Inflammatory macrophage (primary cell): ENCODE measurements at regions not wholly inside any gene's neighbourhood (a gene's known extent, or its start where the extent isn't known, plus 50 kb on each side); places are given as distances from the start of the nearest gene placed in this dataset.

Source experiments
- DNase-seq, 2 donors: peaks; one replicate each; pipeline ENCODE4 v3.0.0-alpha.2; 2020 to 2022

DNA sequence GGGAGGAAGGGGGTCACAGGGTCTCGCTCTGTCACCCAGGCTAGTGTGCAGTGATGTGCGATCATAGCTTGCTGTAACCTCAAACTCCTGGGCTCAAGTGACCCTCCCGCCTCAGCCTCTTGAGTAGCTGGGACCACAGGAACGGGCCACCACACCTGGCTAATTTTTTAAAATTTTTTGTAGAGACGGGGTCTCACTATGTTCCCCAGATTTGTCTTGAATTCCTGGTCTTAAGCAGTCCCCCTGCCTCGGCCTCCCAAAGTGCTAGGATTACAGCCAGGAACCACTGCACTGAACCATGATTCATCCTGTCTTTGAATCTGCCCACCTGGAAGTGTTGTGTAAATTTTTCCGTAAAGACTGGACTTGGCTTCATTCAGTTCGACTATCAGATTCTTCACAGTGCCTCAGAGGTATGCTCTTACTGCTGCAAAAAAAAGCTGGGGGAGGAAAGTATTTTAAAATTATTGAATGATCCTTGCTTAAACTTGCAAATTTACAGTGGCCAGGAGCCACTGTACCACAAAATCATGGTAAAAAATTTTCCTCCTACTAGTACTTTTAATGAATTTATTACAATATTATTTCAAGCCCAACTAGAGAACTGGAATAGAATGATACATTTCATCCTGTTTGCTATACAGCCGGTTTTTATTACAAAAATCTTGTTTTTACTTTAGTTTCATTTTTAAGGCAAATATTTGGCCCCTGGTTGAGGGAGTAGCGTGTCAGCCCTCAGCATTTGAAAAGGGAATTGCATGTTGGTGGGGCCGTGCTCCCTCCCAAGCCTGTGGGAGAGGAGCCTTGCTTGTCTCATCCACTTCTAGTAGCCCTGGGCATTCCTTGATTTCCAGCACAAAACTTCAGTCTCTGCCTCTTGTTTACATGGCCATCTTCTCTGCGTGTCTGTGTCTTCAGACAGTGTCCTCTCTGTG, 202.5 kb upstream of the SGK1 start:
- no peak for DNase-seq

DNA sequence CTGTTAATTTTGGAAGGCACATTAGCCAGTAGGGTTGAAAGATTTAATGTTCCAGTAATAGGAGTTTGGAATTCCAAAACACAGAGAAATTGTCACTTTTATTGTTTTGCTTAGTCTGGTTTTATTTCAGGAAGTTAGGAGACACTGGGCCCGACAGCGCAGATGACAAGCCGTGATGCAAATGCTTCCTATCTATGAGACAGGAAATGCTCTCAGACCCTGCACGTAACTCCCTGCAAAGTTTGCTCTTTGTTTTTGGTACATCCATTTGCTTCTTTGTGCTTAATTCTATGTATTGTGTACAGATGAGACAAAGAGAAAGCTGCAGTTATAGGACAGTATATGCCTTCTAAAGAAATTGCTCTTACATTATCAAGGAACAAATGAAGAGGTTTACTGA, 201.6 kb upstream of the SGK1 start:
- DNase-seq = peak; percentile 76 to 83

GRCh38 chr6:134517868-134518267, 200.0 kb upstream of the SGK1 start:
- DNase-seq = peak; percentile 63 to 65

DNA sequence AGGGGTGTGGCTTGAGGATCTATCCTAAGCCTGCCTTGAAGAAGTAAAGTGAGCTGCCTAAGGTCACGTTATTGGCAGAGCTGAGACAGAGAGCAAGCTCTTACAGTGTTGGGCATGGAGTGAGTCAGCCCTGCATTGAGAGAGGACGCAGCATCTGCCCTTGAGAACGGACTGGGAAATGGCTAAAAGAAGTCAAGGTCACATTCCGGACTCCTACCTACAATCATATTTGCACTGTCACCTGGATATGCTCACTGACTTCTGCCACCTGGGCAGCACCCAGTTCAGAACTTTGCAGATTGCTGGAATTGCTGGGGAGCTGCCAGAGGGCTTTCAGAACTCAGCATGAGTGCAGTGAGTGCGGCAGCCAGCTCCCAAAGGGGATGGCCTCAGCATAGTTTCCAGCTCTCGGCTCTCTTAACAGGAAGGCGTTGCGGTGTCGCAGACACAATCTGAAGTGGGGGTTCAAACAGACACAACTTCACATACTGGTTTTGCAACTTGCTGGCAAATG, 199.3 kb upstream of the SGK1 start:
- DNase-seq = peak in 1 of 2 donors; percentile 41

- DNase-seq = no peak
Measured at GRCh38 chr6:134516582-134516981, 198.7 kb upstream of the SGK1 start.

GRCh38 chr6:134515986-134516385, 198.1 kb upstream of the SGK1 start:
- no peak for DNase-seq

DNA sequence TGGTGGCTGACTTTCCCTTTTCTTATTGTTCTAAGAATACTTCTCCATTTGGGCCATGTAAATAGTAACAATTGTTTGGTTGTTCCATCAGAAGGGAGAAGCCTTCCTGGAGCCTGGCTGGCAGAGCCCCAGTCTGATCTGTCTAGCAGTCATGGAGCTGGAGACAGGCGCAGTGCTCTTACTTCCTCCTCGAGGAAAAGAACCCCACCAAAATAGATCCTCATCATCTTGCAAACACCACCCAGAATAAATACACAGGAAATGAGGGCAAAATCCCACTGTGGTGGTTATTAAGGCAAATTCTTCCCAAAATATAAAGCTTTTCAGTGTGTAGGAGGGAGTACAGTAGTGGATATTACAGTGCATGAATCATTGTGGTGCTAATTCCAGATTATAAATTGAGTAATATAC, 195.1 kb upstream of the SGK1 start:
- DNase-seq = peak; percentile 75 to 81

DNA sequence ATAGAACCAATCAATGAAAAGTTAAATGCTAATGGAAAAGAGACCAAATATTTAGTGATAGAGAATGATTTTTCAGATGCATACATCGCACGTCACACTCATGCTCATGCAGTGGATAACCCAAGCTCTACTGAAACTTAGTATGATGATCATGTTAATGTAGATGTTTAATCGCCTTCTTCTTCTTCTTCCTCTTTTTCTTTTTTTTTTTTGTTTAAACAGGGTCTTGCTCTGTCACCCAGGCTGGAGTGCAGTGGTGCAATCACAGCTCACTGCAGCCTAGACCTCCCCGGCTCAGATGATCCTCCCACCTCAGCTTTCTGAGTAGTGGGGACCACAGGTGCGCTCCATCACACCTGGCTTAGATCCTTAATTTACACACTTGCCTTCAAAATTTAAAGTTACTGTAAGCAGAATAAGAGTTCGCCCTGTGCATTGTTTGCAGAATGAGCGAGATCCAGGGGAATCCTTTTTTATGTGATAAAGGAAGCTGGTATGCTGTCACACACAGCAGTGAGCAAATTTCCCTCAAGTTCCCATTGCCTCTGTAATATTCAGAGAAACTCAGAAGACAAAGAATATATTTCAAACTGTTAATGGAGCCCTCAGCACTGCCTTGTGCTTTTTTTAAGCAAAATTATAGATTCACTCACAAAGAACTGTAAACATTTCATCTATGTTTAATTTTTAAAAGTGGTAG, 194.2 kb upstream of the SGK1 start:
- peak in 1 of 2 donors; percentile 47 for DNase-seq

DNA sequence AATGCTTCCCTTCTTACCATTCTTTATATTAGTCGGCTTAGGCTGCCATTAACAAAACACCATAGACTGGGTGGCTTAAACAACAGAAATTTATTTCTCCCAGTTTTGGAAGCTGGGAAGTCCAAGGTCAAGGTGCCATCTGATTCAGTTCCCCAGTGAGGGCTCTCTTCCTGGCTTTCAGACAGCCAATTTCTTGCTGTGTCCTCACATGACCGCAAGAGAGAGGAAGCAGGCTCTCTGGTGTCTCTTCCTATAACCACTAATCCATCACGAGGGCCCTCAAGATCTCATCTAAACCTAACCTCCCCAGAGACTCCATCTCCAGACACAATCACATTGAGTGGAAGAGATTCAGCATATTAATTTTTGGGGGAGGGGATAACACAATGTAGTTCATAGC, 193.0 kb upstream of the SGK1 start:
- peak; percentile 80 to 87 for DNase-seq

- DNase-seq = peak; percentile 66 to 85
Measured at GRCh38 chr6:134510142-134510541, 192.2 kb upstream of the SGK1 start.

DNA sequence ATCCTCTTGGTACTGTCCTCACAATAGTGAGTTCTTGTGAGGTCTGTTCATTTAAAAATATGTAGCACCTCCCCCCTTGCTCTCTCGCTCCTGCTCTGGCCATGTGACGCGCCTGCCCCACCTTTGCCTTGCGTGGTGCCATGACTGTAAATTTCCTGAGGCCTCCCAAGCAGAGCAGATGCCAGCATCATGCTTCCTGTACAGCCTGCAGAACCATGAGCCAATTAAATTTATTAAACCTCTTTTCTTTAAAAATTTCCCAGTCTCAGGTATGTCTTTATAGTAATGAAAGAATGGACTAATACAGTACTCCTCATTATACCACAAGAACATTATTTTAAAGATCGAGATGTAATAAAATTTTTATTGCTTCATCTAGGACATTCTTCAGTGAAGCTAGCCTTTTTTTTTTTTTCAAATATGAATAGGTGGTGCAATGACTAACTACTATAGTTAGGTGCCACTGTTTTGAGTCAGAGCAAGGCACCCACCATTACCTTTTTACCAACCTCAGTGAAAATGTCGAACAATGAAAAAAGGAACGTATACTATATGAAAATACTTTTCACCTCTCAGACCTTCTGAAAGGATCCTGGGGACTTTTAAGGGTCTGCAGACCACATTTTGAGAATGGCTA, 191.1 kb upstream of the SGK1 start:
- DNase-seq = no peak

DNA sequence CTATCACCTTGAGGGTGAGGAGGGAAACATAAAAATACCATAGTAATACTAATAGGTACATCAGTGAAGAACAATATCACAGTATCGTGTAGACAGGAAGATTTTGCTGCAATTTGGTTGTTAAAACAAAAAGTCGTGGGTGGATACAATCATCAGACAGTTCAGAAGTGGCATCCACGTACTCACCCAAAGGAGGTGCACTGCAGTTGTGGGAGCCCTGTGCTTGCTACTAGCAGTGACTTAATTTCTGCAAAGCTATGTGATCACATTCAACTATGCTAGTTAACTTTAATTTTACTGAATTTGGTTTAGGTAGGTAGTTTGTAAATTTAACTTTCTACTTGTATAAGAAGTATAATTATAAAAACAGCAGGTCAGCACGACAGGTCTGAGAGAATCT, 188.2 kb upstream of the SGK1 start:
- peak in 1 of 2 donors; percentile 24 for DNase-seq

DNA sequence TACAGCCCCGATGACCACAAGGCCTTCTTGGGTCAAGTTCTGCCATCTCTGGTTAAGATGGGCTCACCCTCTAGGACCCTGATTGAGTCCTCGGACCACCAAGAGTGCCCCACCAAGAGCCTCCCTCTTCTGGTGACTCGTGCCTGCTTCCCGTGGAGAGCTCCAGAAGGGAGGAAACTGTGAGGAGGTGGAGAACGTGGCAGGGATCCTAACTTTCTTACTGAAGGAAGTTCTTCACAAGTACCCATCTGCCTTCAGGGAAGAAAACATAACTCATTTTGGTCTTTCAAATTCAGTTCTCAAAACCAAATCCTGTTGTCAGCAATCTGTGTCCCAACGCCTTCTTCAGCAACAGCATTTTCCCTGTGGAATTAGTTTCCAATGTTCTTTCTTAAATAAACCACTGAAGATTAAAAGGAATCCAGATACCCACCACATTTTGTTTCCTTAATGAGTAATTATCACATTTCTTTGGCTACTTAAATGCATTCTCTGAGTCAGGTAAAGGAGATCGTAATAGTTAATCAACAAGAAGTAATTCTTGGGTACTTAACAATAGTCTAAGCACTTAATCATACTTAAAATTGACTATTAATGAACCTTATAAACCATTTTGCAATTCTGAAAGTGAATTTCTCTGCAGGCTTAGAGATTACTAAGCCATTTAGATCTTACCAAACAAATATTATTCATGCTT, 185.8 kb upstream of the SGK1 start:
- no peak for DNase-seq

DNA sequence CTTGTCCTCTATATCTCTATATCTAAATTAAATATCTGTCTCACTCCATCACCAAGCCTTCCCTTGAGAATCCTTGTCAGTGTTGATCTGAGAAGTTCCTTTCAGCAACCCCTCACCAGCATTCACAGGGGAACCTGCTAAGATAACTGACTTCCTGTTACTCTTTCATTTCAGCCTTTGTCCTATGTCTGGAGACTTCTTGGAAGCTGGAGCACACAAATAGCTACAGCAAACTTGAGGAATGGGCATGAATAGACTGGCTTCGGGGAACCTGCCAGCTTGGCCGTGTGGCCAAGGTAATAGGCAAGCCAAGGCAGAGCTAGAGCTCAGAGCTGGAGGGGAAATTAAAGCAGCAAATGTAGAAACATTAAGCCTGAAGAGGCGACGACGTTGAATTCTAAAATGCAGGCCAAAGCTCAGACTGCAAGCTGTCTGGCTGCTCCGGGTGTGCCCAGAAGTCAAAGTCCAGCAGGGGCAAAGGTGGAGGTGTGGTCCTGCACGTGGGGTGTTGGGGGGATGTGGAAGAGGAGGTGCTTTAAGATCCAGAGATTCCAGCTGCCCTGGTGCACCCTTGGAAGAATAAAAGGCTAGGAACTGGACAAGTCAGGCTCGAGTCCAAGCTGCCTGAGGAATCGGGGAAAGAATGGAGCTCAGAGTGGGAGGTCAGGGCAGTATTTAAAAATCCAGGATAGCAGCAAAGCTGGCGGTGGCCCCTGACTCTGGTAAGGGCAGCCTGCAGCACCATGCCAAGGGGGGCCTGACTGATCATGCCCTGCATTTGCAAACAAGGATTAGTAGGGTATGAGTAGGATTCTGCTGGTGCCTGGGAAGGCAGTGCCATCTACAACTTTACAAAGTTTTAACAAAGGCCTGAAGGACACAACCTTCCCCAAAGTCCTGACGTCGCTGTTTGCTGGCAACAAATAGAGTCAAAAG, 185.0 kb upstream of the SGK1 start:
- no peak for DNase-seq

- no peak for DNase-seq
Measured at GRCh38 chr6:134495890-134496248, 178.0 kb upstream of the SGK1 start.

DNA sequence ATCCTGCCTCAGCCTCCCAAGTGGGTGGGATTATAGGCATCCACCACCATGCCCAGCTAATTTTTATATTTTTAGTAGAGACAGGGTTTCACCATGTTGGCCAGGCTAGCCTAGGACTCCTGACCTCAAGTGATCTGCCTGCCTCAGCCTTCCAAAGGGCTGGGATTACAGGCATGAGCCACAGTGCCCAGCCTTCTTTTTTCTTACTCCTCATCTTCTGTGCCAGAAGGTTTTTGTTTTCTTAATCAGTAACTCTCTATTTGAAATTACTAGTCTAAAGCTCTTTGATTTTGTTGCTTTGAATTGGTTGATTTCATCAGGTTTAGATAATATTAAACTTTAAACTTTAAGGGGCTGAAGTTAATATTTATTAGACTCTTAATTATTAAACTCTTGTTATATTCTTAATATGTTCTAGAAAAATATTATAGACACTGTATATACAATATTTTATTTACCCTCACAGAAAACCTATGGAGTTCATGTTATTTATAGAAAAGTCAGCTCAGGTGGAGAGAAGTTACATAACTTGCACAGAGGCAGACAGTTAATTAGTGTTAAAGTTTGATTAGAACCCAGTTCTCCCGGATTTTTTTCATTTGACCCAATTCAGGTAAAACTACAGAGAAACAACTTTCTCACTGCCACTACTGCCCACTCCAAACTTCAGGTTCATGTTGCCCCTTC, 177.4 kb upstream of the SGK1 start:
- DNase-seq = no peak

DNA sequence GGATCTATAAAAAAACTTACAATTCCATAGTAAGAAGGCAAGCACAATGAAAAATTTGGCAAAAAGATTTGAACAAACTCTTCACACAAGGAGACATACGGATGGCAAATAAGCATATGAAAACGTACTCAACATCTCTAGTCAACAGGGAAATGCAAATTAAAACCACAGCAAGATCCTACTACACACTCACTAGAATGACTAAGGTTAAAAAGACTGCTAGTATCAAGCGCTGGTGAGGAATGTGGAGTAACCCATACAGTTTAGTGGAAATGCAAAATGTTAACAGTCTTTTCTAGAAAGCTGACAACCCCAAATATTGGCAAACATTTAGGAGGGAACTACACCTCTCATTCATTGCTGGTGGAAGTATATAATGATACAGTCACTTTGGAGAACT, 175.9 kb upstream of the SGK1 start:
- no peak for DNase-seq

GRCh38 chr6:134491477-134491876, 173.6 kb upstream of the SGK1 start:
- DNase-seq = no peak

DNA sequence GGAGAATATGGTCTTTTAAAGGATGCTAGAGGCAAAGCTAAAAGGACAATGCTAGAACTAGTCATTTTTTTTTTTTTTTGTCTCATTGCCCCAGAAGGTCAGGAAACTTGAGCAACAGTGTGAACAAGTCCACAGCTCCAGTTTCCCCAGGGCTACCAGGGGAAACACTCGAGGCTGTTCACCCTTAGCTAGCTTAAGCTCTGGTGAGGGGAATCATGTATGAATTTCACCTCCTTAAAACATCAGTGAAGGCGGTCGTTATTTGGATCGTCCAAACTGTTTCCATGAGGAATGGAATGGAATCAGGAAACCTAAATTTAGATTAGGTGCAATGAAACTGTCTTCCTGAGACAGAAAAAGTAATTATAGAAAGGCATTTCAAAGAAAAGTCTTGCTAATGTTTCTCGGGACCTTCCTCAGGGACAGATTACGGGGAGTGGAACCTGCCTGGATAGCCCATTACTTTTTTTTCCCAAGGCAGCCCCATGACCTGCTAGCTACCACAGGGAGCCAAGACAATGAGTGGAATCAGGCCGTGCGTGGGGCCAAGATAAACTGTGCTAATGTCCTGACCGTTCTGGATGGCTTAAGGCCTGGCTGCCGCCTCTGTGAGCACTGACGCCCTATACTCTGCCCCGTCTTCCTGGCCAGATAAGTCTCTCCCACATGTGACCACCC, 164.8 kb upstream of the SGK1 start:
- DNase-seq = no peak

GRCh38 chr6:134481966-134482365, 164.1 kb upstream of the SGK1 start:
- no peak for DNase-seq
